CD4-positive, alpha-beta T cell treated with Interleukin-12 subunit alpha and Interleukin-12 subunit beta, for 1 hour (primary cell): ENCODE measurements at regions not wholly inside any gene's neighbourhood (a gene's known extent, or its start where the extent isn't known, plus 50 kb on each side); places are given as distances from the start of the nearest gene placed in this dataset.

ENCODE experiments used
- DNase-seq: peaks from one replicate; pipeline ENCODE4 v3.0.0-alpha.2; 2020

DNA sequence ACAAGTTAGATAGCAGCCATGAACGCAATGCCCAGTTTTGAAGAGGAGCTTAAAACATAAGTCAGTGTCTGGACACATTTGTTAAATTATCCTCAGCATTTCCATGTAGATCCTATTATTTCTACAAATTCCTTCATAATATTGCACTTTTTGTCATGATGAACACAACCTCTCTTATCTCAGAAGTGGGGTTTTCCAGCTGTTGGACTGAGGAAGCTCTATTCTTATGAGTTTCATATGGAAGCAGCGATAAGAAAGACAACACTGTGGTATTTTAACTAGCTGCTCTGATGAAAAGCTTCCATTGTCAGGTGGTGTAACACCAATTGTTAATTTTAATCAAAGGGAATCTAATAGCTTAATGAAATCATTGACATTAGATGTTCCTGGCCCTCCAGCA is 308.7 kb downstream of the GBA3 start:
- no peak for DNase-seq

DNA sequence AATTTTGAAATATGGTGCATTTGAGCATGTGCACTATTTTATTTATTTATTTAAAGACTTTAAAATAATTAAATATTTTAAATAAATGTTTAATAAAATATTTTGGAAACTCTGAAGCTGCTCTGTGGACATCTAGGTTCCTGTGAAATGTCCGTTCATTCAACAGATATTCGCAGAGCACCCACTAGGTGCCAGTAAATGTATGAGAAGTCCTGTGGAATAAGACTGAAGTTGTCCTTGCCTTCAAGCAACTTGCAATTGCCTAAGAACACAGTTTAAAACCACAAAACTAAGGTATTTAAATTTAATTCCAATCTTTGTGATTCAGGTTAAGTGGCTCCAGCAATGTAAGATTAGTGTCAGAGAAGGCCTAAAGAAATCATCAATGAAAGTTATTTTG is 306.7 kb downstream of the GBA3 start:
- DNase-seq = no peak

DNA sequence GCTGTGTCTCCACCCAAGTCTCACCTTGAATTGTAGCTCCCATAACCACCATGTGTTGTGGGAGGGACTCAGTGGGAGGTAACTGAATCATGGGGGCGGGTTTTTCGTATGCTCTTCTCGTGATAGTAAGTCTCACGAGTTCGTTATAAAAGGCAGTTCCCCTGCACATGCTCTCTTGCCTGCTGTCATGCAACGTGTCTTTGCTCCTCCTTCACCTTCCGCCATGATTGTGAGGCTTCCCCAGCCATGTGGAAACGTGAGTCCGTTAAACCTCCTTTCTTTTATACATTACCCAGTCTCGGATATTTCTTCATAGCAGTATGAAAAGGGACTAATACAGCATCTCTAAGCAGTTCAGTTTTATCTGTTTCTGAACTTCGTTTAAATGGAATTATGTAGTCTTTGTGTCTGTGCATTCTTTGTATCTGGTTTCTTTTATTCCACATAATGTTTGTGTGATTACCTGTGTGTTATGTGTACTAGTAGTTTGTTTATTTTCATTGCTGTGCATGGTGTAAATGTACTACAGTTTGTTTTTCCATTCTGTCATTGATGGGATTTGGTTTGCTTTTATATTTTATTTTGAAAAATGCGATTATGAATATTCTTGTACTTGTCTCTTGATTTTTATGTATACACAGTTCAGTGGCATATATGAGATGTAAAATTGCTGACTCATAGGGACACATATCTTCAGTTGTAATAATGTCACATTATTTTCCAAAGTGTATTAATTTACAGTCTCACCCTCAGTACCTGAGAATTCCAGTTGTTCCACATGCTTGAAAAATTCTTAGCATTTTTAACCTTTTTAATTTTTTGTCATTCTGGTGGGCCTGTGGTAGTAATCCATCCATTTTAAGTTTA is 304.9 kb downstream of the GBA3 start:
- no peak for DNase-seq

DNA sequence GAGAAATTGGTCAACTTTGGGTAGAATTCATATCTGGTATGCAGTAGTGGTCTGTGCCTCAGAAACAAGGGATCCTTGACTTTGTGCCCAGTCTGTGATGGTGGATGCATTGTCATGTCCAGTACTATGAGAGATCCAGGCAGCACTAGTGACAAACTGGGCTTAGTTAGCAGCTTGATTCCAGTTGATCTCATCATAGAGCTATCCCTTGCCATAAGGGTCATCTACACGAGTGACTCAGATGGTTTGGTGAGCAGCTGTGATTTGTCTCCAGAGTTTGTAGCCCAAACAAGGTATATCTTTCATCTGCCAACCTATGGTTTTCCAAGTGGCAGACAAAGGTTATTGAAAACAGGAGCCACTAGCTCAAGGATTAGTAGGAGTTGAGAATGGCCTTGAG is 298.8 kb downstream of the GBA3 start:
- no peak for DNase-seq

DNA sequence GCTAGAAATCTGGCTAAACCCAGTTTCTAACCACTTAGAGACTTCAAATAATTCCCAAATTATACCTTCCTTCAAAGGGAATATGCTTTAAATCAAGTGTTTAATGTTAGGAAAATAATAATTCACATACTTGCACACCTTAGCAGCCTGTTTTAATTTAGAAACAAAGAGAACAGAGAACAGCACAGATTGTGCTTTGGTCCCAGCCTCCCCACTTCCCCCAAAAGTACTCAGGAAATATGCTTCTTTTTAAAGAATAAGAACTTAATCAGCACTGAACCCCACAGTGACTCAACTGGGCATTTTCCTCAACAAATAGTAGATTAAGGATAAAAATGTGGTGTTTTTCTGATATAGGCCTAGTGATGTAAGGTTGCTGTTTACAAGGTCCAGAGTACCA is 295.8 kb downstream of the GBA3 start:
- DNase-seq = no peak

DNA sequence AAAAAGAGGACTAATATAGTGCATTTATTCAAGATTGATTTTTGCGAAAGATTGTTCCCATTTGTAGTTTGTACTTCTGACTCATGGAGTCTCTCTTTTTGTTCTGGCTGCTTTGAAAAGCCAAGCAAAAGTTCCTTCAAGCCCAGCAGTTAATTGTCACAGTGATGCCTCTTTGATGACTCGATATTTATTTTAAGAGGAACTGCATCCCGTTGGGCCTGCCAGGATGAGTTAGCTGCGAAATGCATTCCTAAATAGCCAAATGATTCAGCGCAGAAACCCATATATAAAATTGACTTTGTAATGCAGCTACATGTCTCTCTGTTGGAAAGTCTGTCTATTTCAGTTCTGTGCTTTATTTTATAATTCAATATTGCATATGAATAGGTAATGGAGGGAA is 295.1 kb downstream of the GBA3 start:
- no peak for DNase-seq

DNA sequence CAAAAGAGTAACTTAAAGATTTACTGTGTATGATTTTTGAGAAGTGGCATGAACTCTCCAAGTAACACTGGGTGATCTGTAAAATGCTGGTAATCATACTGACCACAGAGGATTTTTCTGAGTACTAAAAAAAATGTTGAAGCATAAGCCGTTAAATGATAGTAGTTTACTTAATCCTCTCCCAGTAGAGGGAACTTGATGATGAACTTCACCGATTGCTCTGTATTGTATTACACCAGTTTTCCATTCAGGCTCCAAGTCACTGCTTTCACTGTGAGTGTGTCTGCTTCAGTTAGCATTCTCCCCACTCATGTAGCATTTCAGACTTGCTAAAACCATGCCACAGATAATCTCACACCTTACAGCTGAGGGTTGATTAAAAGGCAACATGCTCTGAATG is 294.1 kb downstream of the GBA3 start:
- DNase-seq = no peak

DNA sequence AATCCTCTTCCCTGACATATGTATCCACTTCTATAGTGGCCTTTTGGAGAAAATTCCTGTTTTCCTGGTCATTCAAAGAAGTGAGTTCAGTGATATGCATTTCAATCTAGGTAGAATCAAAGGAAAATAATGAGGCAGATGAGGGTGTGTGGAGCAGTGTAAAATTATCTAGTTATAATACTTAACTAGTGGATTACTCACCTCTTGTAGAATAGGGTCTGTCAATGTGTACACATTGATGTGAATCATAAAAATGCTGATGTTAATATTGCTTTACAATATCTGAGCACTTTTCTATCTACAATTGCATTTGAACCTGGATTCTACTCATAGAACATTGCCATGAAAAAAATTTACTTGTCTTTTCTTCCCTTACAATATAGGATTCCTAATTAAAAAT is 293.5 kb downstream of the GBA3 start:
- no peak for DNase-seq

DNA sequence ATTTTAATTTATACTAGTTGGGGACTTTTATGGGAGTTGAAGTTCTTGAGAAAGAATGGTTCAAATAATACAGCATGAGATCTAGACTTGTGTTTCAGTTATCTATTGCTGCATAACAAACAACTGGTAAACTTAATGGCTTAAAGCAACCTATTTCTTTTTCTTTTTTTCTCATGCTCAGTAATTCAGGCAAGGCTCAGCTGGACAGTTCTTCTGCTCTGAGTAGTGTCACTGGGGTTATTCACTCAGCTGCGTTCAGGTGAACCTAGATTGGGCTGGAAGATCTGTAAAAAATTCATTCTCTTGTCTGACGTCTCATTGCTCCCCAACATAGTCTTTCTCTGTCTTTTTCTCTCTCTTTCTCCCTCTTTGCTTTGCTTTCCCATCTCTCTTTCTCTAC is 291.7 kb downstream of the GBA3 start:
- no peak for DNase-seq

DNA sequence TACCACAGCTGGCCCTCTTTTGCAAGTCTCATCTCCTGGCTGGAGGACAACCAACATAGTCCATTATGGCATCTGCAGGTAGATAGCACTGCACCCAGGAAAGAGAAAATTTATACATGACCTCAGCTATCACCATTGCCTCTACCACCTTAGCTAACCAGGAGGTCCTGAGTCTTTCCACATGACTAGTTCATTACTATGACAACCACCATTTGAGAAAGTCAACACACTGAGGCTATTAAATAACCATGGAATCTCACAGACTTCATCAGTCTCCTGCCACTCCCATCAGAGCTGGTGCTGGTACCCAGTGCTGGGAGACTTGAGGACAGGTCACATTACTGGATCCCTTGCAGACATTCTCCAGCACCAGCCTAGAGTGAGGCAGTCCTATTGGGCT is 285.9 kb downstream of the GBA3 start:
- DNase-seq = no peak

DNA sequence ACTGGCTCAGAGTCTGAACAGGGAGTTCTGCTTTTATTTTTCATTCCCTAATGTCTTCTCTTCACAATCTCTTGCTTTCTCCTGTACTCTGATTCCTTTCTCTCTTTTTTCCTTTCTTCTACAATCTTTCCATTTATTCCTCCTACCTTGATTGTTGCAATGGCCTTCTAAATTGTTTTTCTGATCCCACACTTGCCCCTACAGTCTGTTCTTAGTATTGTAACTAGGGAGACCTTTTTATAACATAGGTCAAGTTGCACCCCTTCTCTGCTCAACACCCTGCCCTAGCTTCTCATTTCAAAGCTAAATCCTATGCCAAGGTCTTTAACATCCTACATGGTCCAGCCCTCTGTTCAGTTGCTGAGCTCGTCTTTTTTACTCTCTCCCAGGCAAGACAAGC is 277.9 kb downstream of the GBA3 start:
- DNase-seq = no peak

DNA sequence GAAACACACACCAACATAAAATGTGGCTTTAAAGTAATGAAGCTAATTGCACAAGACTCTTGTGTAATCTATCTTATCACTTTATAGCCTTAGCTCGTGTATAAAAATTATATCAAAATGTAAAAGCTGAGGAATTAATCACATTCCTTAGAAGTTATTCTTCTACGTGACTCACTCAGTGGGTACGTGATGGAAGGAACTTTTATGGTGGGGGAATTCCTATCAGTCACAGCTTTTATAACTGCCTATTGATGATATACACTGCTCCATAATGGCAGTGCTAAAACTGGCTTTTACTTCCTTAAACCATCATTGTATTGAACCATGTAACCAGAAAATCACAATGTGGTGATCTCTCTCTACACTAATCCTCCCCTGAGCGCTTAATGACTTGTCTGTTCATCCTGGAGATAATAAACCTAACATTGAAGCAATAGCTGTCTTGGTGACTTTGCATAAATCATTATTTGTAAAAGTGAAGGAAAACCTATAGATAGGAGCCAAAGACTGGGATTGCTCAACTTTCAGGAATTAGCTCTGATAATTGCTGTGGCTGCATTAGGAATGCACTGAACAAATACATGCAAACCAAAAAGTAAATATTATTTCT is 276.7 kb downstream of the GBA3 start:
- DNase-seq = no peak

DNA sequence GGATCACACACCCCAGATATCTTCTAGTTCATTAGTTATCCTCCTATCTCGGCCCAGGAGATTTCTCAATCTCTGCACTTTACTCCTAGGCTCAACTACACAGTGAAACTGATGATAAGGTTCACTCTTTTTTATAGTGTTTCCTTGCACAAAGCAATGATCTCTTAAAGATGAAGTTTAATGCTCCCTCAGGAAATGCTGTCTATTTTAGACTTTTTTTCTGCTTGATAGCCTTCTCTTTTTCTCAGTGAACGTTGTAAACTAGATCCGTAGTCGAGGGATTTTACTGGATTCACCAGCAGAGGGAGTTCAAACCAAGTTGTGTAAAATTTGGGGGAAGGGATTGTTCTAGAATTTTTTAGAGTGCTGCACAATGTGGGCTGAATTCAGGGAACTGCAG is 269.6 kb downstream of the GBA3 start:
- no peak for DNase-seq

DNA sequence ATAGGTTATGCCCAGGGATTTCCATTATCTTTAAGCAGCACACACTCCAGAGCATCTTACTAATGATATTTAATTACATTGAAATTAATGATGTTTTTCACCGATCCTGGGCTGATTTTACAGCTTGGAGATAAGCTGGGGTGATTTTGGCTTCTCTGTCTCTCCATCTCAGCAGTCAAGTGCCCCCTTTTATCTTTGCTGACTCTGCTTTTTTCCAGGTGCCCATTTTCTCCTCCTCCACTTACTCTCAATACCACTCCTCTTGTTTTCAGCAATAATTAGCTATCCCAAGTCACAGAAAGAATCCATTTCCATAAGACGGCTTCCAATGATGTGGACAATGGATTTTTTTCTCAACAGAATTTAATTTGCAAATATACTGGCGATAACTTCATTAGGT is 266.7 kb downstream of the GBA3 start:
- DNase-seq = no peak

DNA sequence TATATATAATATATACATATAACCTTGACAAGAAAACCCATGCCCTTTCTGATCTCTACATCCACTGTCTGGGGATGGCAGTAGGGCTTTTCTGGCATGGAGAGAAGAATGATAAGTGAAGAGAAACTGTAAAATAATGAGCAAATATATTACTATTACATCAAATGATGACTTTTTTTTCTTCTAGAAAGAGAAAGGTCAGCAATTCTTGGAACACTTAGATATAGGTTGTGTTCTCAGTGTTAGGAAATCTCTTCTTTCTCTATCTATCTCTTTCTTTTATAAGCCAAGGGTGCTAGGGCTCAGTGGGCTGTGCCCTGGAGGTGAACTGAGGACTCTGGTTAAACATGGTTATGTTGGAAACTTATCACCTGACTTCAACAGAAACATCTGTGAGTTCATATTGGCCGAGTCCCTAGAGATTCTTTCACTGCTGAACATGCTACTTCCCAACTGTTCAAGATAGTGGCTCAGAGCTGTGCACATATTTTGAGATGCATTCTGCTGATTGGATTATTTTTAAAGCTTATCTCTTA is 265.1 kb downstream of the GBA3 start:
- no peak for DNase-seq

DNA sequence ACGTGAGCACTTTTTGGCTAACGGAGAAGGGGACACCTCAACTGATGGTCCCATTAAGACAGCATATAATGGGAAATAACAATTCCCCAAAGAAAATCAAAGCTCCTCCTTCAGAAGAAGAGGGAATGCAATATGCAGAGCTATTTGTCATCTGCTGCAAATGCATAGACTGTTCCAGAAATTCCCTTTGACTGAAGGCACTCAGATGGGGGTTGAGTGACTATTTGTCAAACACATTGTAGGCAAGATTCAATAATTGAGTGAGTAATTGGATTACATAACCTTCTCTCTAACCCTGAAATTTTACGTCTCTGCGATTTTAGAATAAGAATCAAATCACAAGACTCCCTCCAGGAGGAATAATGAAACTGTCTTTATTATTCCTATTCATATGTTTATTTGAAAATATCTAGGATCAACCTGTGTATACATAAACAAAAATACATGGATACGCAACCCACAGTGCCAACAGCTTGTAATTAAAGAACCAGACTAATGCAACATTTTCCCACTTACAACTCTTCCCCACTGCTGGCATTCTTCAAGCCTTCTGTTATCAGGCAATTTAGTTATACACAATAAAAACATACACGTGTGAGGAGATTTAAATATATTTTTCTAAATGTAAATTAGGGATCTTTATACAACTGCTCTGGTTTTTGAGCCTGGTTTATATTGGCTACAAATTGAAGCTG is 256.6 kb downstream of the GBA3 start:
- no peak for DNase-seq

DNA sequence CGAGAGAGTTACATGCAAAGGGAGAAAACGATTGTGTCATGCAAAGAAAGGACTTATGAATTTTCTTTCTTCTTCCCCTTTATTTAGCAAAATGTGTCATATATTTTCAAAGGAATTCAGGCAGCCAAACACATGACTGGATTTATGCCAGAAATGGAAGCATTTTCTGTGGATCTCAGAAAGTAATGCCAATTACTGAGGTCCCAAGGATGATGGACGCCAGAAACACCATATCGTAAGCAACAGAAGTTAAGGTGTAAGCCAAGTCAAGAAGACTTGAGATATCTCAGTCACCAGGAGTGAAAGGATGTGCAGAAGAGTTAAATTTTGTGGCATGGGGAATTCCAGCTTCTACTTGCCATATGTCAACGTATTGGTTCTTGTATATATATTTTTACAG is 255.1 kb downstream of the GBA3 start:
- DNase-seq = no peak

DNA sequence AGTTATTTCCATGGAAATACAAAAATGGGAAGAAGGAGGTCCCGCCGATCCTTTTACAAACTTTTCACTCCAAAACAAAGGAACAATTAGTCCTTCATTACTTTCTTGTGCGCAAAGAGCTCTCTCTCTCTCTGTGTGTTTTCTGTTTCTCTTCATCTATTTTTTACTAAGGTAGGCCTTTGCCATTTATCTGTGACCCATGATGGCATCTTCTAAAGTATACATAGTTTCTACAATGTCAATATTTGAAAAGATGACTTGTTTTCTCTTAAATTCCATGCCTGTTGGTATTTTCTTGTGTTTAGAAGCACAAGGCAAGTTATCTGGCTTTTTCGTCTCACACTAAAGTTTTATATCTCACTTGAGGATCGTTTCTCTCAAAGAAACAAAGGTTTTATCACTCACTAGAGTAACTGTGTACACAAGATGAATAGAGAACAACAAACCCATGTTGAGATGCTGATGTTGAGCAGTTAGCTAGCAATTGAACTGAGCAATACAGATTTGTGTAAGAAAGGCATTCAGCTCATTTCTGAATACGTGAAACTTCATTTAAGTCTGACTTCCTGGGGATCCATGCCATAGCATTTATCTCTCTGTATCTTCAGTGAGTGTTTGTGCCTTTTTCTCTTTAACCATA is 250.3 kb downstream of the GBA3 start:
- no peak for DNase-seq

DNA sequence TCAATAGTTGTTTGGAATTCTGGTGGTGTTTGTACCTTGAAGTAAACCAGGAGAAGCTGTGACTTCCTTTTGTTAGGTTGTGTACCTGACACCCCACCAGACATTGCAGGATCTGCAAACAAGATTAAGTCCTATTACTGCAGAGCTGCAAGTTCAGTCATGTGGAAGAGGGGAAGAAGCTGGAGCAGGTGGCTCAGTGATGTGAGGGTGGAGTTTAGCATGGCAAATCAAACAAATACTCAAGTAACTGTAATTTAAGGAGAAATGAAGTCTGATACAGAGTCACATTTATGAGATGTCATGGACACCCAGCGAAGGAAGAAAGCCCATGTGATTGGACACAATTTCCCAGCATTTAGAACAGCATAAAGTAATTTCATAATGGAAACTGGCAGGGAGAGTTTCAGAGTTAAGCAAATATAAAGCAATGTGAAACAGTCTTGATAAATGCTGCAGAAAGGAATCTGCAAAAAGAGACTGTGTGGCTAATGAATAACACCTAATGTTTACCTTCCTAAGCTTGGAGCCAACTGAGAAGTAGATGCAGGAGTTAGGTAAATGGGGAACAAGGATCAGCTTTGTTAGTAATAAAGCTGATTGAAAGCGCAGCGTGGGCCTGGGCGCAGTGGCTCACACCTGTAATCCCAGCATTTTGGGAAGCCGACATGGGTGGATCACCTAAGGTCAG is 249.1 kb downstream of the GBA3 start:
- DNase-seq = no peak

DNA sequence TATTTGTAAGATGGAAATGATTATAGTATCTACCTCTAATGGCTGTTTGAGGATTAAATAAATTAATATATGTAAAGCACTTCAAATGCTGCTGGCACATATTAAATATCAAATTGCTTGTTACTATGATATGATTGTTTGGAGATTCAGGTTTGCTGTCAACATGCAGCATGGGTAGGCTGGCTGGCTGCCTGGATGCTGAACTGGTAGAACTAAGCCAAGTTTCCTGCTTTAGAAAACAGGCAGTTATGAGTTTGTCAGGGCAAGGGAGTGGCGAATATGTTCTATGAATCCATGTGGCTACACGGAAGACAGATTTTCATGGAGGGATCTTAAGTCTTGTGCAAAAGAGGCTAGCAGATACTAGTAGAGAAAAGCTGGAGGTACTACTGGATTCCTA is 239.6 kb downstream of the GBA3 start:
- no peak for DNase-seq

DNA sequence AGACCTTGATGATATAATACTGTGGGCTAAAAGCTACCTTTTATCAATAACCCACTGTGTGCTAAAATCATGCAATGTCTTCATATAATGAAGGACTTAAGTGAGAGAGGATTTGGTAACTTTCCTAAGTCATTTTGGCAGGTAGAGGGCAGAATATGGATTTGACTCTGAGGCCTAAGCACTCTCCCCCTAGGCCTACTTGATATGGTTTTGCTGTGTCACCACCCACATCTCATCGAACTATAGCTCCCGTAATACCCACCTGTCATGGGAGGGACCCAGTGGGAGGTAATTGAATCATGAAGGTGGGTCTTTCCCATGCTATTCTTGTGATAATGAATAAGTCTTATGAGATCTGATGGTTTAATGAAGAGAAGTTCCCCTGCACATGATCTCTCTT is 229.7 kb downstream of the GBA3 start:
- no peak for DNase-seq

DNA sequence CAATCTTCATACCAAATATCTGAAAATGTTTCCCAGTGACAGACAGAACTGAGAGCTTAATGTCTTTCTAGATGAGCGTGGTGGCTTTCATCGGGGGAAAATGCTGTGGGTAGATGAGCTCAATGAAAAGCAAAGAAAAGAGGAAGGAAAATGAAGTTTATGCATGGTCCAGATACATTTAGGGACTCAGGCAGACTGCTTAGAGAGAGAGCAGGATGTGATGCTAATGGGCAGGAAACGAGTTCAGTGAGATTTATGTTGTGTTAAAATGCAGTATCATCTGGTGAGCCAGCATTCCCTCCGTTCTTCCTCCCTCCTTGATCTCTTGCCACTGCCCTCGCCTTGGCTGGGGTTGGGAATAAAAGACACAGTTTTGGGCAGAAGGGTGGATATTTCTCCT is 229.2 kb downstream of the GBA3 start:
- DNase-seq = no peak

DNA sequence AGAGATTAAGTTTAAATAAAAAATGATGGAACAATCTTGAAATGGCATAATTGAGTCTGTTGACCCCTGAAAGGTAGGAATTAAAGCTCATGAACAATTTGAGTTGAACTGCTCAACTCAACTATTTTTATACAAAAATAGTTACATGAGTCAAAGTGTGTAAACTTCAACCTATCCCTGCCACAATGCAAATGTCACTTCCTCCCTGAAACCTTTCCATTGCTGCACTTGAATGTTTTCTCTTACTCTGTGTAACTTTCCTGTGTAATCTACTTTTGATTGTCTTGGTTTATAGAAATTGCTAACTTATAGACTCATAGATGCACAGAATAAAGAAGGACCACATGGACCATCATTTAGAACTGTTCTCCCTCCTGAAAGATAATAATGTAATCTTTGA is 218.5 kb downstream of the GBA3 start:
- no peak for DNase-seq
